ENCODE measurements at regions not wholly inside any gene's neighbourhood (a gene's known extent, or its start where the extent isn't known, plus 50 kb on each side); places are given as distances from the start of the nearest gene placed in this dataset.
"Not testable (repeated sequence)": the region's sequence is repeated elsewhere in the genome, so short reads cannot be mapped to it uniquely, and the experiment has no call there.

GRCh38 chr10:114748241-114748640, 73.3 kb upstream of the FHIP2A start:
- CTCF ChIA-PET = interaction anchor here (1.5 kb wide), 1 partner anchor 199 kb away, joined by 4 read pairs; no protein-coding TSS in a partner anchor
- no peak overlapping the region for H3K4me3 ChIP-seq (ENCODE audit: low read depth, low read length)
- no peak for TF ChIP-seq CTCF (IDR thresholded peaks at IDR 0.05; ENCODE audit: low read depth, low read length)
- no peaks in the 10 kb centered on the region for H3K9me3 ChIP-seq (ENCODE audit: control insufficient read depth, insufficient read depth, low read length)
- H3K27ac ChIP-seq (ENCODE audit: low read depth, low read length) = no peak overlapping the region
- H3K27me3 ChIP-seq (ENCODE audit: control insufficient read depth, insufficient read depth, low read length) = no peaks in the 10 kb centered on the region
- no peak for DNase-seq (ENCODE audit: low read depth, low spot score)
- POLR2A ChIA-PET = no interaction called here

GRCh38 chr10:114749014-114749413, 72.6 kb upstream of the FHIP2A start:
- no peaks in the 10 kb centered on the region for H3K27me3 ChIP-seq (ENCODE audit: control insufficient read depth, insufficient read depth, low read length)
- POLR2A ChIA-PET = no interaction called here
- no peak for DNase-seq (ENCODE audit: low read depth, low spot score)
- H3K27ac ChIP-seq (ENCODE audit: low read depth, low read length) = no peak overlapping the region
- TF ChIP-seq CTCF (IDR thresholded peaks at IDR 0.05; ENCODE audit: low read depth, low read length) = no peak
- no peak overlapping the region for H3K4me3 ChIP-seq (ENCODE audit: low read depth, low read length)
- CTCF ChIA-PET = interaction anchor here (0.7 to 1.5 kb wide), 3 partner anchors 45 to 278 kb away, joined by 3 to 4 read pairs (median 3); no protein-coding TSS in a partner anchor
- H3K9me3 ChIP-seq (ENCODE audit: control insufficient read depth, insufficient read depth, low read length) = no peaks in the 10 kb centered on the region

- no peak for DNase-seq (ENCODE audit: low read depth, low spot score)
- H3K9me3 ChIP-seq (ENCODE audit: control insufficient read depth, insufficient read depth, low read length) = no peaks in the 10 kb centered on the region
- TF ChIP-seq CTCF (IDR thresholded peaks at IDR 0.05; ENCODE audit: low read depth, low read length) = no peak
- ChIA-PET CTCF (interaction anchor here (0.9 to 1.5 kb wide), 3 partner anchors 45 to 279 kb away, joined by 3 to 4 read pairs (median 3); no protein-coding TSS in a partner anchor), POLR2A (no interaction called here)
- no peak overlapping the region for H3K4me3 ChIP-seq (ENCODE audit: low read depth, low read length)
- no peak overlapping the region for H3K27ac ChIP-seq (ENCODE audit: low read depth, low read length)
- H3K27me3 ChIP-seq (ENCODE audit: control insufficient read depth, insufficient read depth, low read length) = no peaks in the 10 kb centered on the region
Measured at GRCh38 chr10:114749510-114749909, 72.1 kb upstream of the FHIP2A start.

- ChIA-PET POLR2A (no interaction called here), CTCF (no interaction called here)
- Histone ChIP-seq H3K27me3 (ENCODE audit: control insufficient read depth, insufficient read depth, low read length) (no peaks in the 10 kb centered on the region), H3K4me3 (ENCODE audit: low read depth, low read length) (no peak overlapping the region), H3K27ac (ENCODE audit: low read depth, low read length) (no peak overlapping the region), H3K9me3 (ENCODE audit: control insufficient read depth, insufficient read depth, low read length) (no peaks in the 10 kb centered on the region)
- no peak for TF ChIP-seq CTCF (IDR thresholded peaks at IDR 0.05; ENCODE audit: low read depth, low read length)
- no peak for DNase-seq (ENCODE audit: low read depth, low spot score)
Measured at GRCh38 chr10:114751856-114752255, 69.7 kb upstream of the FHIP2A start.

- not testable (repeated sequence) for H3K27me3 ChIP-seq (ENCODE audit: control insufficient read depth, insufficient read depth, low read length); DNase-seq (ENCODE audit: low read depth, low spot score); H3K4me3 ChIP-seq (ENCODE audit: low read depth, low read length); H3K27ac ChIP-seq (ENCODE audit: low read depth, low read length); H3K9me3 ChIP-seq (ENCODE audit: control insufficient read depth, insufficient read depth, low read length)
- CTCF ChIA-PET = interaction anchor here (1.0 to 1.2 kb wide), 5 partner anchors 10 to 449 kb away, joined by 3 to 4 read pairs (median 3); no protein-coding TSS in a partner anchor
- POLR2A ChIA-PET = interaction anchor here (1.1 kb wide), 1 partner anchor 120 kb away, joined by 3 read pairs; no protein-coding TSS in a partner anchor
Measured at GRCh38 chr10:114752570-114752969, 69.0 kb upstream of the FHIP2A start.
